A549 (cell line): ENCODE measurements at regions not wholly inside any gene's neighbourhood (a gene's known extent, or its start where the extent isn't known, plus 50 kb on each side); places are given as distances from the start of the nearest gene placed in this dataset.

Experiments
- ATAC-seq, 2 experiments: fragments of 200-7000 bp in 1 of 2; fragments of >200 bp in 1 of 2; cut with Nextera tagmentation in 1 of 2; cut with Tn5 transposase in 1 of 2; 3 replicates each; pipeline versions ENCODE4 v1.8.0 to v1.9.1; 2018 to 2020; ENCODE audit warnings: mild to moderate bottlenecking in 1 of 2, moderate library complexity in 1 of 2
- CTCF ChIA-PET: fragments of 300-600 bp; sonication (Branson Sonifier 250); formaldehyde crosslinking; extraction: SDS; loops from one replicate; lab custom pipeline; 2021; ENCODE audit warnings: antibody characterized with exemption, inconsistent platforms; lab: Yijun Ruan, JAX
- POLR2A ChIA-PET: fragments of 350-600 bp; formaldehyde crosslinking; extraction: SDS; loops from one replicate; lab custom pipeline; 2021; ENCODE audit warnings: antibody characterized with exemption, inconsistent platforms; lab: Yijun Ruan, JAX
- DNase-seq, 2 experiments: peaks; one replicate each; pipeline versions ENCODE4 v3.0.0 to v3.0.0-alpha.2; 2011 to 2016; ENCODE audit warnings: low read depth in 1 of 2, low spot score in 1 of 2
- FAIRE-seq: peaks from 2 replicates; lab custom pipeline; 2011; peaks lifted over from hg19 to GRCh38; lab: Jason Lieb, UNC
- H3K27ac ChIP-seq, 2 experiments: fragments of >200 bp; sonication (Bioruptor Twin); formaldehyde crosslinking; 3 replicates each; pipeline ENCODE4 v1.5.1; 2016 to 2017
- H3K4me1 ChIP-seq: fragments of >200 bp; sonication (Bioruptor Twin); formaldehyde crosslinking; 3 replicates; pipeline ENCODE4 v1.6.1; 2016
- H3K4me2 ChIP-seq: fragments of >200 bp; sonication (Bioruptor Twin); formaldehyde crosslinking; 3 replicates; pipeline ENCODE4 v1.6.1; 2016
- H3K4me3 ChIP-seq: fragments of >200 bp; sonication (Bioruptor Twin); formaldehyde crosslinking; 3 replicates; pipeline ENCODE4 v1.5.1; 2016
- H3K9me3 ChIP-seq: fragments of >200 bp; sonication (Bioruptor Twin); formaldehyde crosslinking; 3 replicates; pipeline ENCODE4 v1.6.1; 2016
- CBX8 ChIP-seq: fragments of 200-600 bp; sonication (generic); IDR thresholded peaks from 2 replicates; pipeline ENCODE4 v1.6.1; 2016
- CEBPB ChIP-seq, 2 experiments: fragments of >200 bp in 1 of 2; sonication (Bioruptor Twin) in 1 of 2; formaldehyde crosslinking in 1 of 2; IDR thresholded peaks; 2 replicates each; pipeline ENCODE4 v1.6.1; 2012 to 2016
- CHD4 ChIP-seq: fragments of 200-600 bp; sonication (generic); IDR thresholded peaks from 2 replicates; pipeline ENCODE4 v1.6.1; 2016; ENCODE audit warnings: antibody characterized with exemption, mild to moderate bottlenecking, borderline replicate concordance
- CTCF ChIP-seq: fragments of >200 bp; sonication (Bioruptor Twin); formaldehyde crosslinking; IDR thresholded peaks from 3 replicates; pipeline ENCODE4 v1.5.1; 2016
- EHMT2 ChIP-seq: fragments of 200-600 bp; sonication (generic); IDR thresholded peaks from 2 replicates; pipeline ENCODE4 v1.6.1; 2016; ENCODE audit warnings: antibody characterized with exemption, low read depth, mild to moderate bottlenecking, moderate library complexity
- ELK1 ChIP-seq: fragments of 150-350 bp; IDR thresholded peaks from 2 replicates; pipeline ENCODE4 v1.6.1; 2014; ENCODE audit warnings: low read depth, mild to moderate bottlenecking, low read length
- ESRRA ChIP-seq: fragments of 150-350 bp; IDR thresholded peaks from 2 replicates; pipeline ENCODE4 v1.6.1; 2014; ENCODE audit warnings: mild to moderate bottlenecking, low read length, borderline replicate concordance
- FOSL2 ChIP-seq, 2 experiments: fragments of 450-650 bp in 1 of 2; fragments of >200 bp in 1 of 2; sonication (Bioruptor Twin) in 1 of 2; formaldehyde crosslinking; IDR thresholded peaks; 2 replicates each; pipeline versions ENCODE4 v1.5.0 to v1.6.1; 2016 to 2020; ENCODE audit warnings: mild to moderate bottlenecking in 1 of 2, moderate library complexity in 1 of 2
- FOXS1 ChIP-seq: fragments of 250-450 bp; sonication (Bioruptor Pico); IDR thresholded peaks from 2 replicates; pipeline ENCODE4 v1.5.0; 2020; ENCODE audit warnings: mild to moderate bottlenecking, moderate library complexity
- HDAC2 ChIP-seq: fragments of 200-600 bp; sonication (generic); IDR thresholded peaks from 2 replicates; pipeline ENCODE4 v1.6.1; 2016
- HEYL ChIP-seq: fragments of 250-450 bp; sonication (Bioruptor Pico); IDR thresholded peaks from 2 replicates; pipeline ENCODE4 v1.8.0; 2021; ENCODE audit warnings: mild to moderate bottlenecking, moderate library complexity
- HOXB5 ChIP-seq: fragments of 250-450 bp; sonication (Bioruptor Pico); IDR thresholded peaks from 2 replicates; pipeline ENCODE4 v1.5.0; 2020; ENCODE audit warnings: mild to moderate bottlenecking, moderate library complexity
- NPAS2 ChIP-seq: fragments of 250-450 bp; sonication (Bioruptor Pico); IDR thresholded peaks from 2 replicates; pipeline ENCODE4 v1.8.0; 2022; ENCODE audit warnings: mild to moderate bottlenecking, moderate library complexity, borderline replicate concordance
- NR3C1 ChIP-seq: fragments of >200 bp; sonication (Bioruptor Twin); formaldehyde crosslinking; IDR thresholded peaks from 3 replicates; pipeline ENCODE4 v1.6.1; 2017
- PBX3 ChIP-seq: IDR thresholded peaks from 2 replicates; pipeline ENCODE4 v1.6.1; 2012
- POLR2A ChIP-seq: IDR thresholded peaks from 2 replicates; pipeline ENCODE4 v1.6.1; 2012; ENCODE audit warnings: mild to moderate bottlenecking, low read length
- RAD21 ChIP-seq, 2 experiments: fragments of >200 bp in 1 of 2; sonication (Bioruptor Twin) in 1 of 2; formaldehyde crosslinking in 1 of 2; IDR thresholded peaks in 1 of 2; conservative IDR thresholded peaks in 1 of 2; 2 replicates in 1 of 2; 3 replicates in 1 of 2; pipeline ENCODE4 v1.6.1; 2012 to 2018; ENCODE audit warnings: inconsistent platforms in 1 of 2
- RARB ChIP-seq: fragments of 250-450 bp; sonication (Bioruptor Pico); IDR thresholded peaks from 2 replicates; pipeline ENCODE4 v1.8.0; 2021; ENCODE audit warnings: mild to moderate bottlenecking, moderate library complexity
- RCOR1 ChIP-seq: fragments of 150-350 bp; IDR thresholded peaks from 2 replicates; pipeline ENCODE4 v1.6.1; 2014; ENCODE audit warnings: antibody characterized with exemption, low read length, low read depth
- TFCP2L1 ChIP-seq: fragments of 250-450 bp; sonication (Bioruptor Pico); IDR thresholded peaks from 2 replicates; pipeline ENCODE4 v1.5.0; 2021; ENCODE audit warnings: mild to moderate bottlenecking
- TP53 ChIP-seq: fragments of 250-450 bp; sonication (Bioruptor Pico); IDR thresholded peaks from 2 replicates; pipeline ENCODE4 v1.5.0; 2021; ENCODE audit warnings: mild to moderate bottlenecking, moderate library complexity
- ZSCAN20 ChIP-seq: fragments of 250-450 bp; sonication (Bioruptor Pico); IDR thresholded peaks from 2 replicates; pipeline ENCODE4 v1.8.0; 2022; ENCODE audit warnings: mild to moderate bottlenecking, moderate library complexity
- WGBS: methylation state at CpG from one replicate; pipeline ENCODE4 v1.1.6; 2017; ENCODE audit errors: missing lambda C conversion rate; 5-methylcytosine and 5-hydroxymethylcytosine counted together
- TF ChIP-seq, protein P1 (sequence below): fragments of 200-600 bp; sonication (generic); IDR thresholded peaks from 2 replicates; pipeline ENCODE4 v1.6.1; 2016; ENCODE audit warnings: antibody characterized with exemption, mild to moderate bottlenecking, moderate library complexity
- TF ChIP-seq, protein P2 (sequence below): IDR thresholded peaks from 2 replicates; pipeline ENCODE4 v1.6.1; 2012
- TF ChIP-seq, protein P3 (sequence below): fragments of >200 bp; sonication (Bioruptor Twin); formaldehyde crosslinking; IDR thresholded peaks from 2 replicates; pipeline ENCODE4 v1.6.1; 2016

DNA sequence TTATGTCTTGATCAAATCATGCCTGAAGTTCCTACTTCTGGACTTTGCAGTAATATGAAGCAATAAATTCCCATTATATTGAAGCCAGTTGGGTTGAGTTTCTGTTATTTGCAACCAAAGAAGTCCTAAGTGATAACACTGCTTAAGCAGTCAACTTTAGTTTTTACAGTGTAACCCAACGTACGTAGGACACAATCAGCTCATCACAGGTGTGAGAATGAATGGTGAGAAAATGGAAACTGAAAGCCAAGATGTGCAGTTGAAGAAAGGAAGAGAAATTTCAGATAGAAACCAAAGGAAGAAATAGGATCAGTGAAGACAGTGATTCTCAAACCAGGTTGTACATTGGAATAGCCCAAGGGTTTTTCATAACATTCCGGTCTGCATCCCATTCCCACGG lies 211.4 kb upstream of the ZFP64 start:
- no peak for TF ChIP-seq RAD21 (conservative IDR thresholded peaks at IDR 0.05 in 1 of 2, IDR thresholded peaks at IDR 0.05 in 1 of 2)
- no peak for TF ChIP-seq FOSL2 (IDR thresholded peaks at IDR 0.05)
- no peak for TF ChIP-seq FOSL2 (CRISPR knock-in tag; IDR thresholded peaks at IDR 0.05)
- TF ChIP-seq CHD4: no peak
- no peak for TF ChIP-seq CTCF
- no peak for TF ChIP-seq ZSCAN20 (CRISPR knock-in tag)
- TF ChIP-seq TP53 (CRISPR knock-in tag): no peak
- TF ChIP-seq HEYL (CRISPR knock-in tag): no peak
- TF ChIP-seq CBX8: no peak
- no peak for TF ChIP-seq ESRRA
- no peak for TF ChIP-seq RARB (CRISPR knock-in tag)
- no peak for TF ChIP-seq NR3C1
- TF ChIP-seq, all 56 proteins: peak for 0
- Histone ChIP-seq H3K4me1 (no peaks in the 10 kb centered on the region), H3K9me3 (no peaks in the 10 kb centered on the region), H3K4me3 (no peak overlapping the region), H3K27ac (no peak overlapping the region), H3K4me2 (no peak overlapping the region)
- POLR2A ChIA-PET: no interaction called here
- FAIRE-seq (no peak), ATAC-seq (no peak), DNase-seq (no peak)
- 53% methylated on average over 4 of the region's 4 CpGs for WGBS
- CTCF ChIA-PET: no interaction called here

DNA sequence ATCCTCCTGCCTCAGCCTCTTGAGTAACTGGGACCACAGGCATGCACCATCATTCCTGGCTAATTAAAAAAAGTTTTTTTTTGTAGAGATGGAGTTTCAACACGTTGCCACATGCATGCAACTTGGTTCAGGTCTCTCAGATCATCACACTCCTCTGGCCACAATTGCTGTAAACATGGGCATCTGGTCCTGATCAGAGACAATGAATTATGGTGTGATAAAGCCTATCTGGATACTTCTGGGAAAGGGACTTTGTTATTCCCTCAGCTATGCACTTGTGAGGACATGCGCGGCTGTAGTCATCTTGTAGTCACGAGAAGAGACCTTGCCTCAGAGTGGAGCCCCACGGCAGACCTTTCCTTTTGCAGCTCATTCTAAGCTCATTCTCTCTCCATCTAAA lies 210.9 kb upstream of the ZFP64 start:
- ChIA-PET CTCF (no interaction called here), POLR2A (no interaction called here)
- no peaks in the 10 kb centered on the region for H3K9me3 ChIP-seq
- H3K4me3 ChIP-seq: no peak overlapping the region
- 34% methylated on average over 5 of the region's 5 CpGs for WGBS
- H3K27ac ChIP-seq: no peak overlapping the region
- no peak for FAIRE-seq
- ATAC-seq: no peak
- H3K4me2 ChIP-seq: no peak overlapping the region
- TF ChIP-seq, protein P1, sequence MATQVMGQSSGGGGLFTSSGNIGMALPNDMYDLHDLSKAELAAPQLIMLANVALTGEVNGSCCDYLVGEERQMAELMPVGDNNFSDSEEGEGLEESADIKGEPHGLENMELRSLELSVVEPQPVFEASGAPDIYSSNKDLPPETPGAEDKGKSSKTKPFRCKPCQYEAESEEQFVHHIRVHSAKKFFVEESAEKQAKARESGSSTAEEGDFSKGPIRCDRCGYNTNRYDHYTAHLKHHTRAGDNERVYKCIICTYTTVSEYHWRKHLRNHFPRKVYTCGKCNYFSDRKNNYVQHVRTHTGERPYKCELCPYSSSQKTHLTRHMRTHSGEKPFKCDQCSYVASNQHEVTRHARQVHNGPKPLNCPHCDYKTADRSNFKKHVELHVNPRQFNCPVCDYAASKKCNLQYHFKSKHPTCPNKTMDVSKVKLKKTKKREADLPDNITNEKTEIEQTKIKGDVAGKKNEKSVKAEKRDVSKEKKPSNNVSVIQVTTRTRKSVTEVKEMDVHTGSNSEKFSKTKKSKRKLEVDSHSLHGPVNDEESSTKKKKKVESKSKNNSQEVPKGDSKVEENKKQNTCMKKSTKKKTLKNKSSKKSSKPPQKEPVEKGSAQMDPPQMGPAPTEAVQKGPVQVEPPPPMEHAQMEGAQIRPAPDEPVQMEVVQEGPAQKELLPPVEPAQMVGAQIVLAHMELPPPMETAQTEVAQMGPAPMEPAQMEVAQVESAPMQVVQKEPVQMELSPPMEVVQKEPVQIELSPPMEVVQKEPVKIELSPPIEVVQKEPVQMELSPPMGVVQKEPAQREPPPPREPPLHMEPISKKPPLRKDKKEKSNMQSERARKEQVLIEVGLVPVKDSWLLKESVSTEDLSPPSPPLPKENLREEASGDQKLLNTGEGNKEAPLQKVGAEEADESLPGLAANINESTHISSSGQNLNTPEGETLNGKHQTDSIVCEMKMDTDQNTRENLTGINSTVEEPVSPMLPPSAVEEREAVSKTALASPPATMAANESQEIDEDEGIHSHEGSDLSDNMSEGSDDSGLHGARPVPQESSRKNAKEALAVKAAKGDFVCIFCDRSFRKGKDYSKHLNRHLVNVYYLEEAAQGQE: no peak
- no peak for TF ChIP-seq NR3C1
- TF ChIP-seq RCOR1: no peak
- TF ChIP-seq ZSCAN20 (CRISPR knock-in tag): no peak
- TF ChIP-seq TFCP2L1 (CRISPR knock-in tag): no peak
- TF ChIP-seq, all 56 proteins: peak for 0
- H3K4me1 ChIP-seq: no peaks in the 10 kb centered on the region
- no peak for DNase-seq

GRCh38 chr20:52401431-52401830 lies 209.9 kb upstream of the ZFP64 start:
- 0% methylated on average over 1 of the region's 1 CpG for WGBS
- FAIRE-seq: no peak
- H3K4me2 ChIP-seq: no peak overlapping the region
- H3K27ac ChIP-seq: no peak overlapping the region
- no peak for TF ChIP-seq FOXS1 (CRISPR knock-in tag)
- TF ChIP-seq EHMT2: no peak
- TF ChIP-seq, protein P2, sequence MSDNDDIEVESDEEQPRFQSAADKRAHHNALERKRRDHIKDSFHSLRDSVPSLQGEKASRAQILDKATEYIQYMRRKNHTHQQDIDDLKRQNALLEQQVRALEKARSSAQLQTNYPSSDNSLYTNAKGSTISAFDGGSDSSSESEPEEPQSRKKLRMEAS: no peak
- no peak for TF ChIP-seq HOXB5
- no peak for TF ChIP-seq ELK1
- no peak for TF ChIP-seq POLR2A
- no peak for TF ChIP-seq CEBPB (IDR thresholded peaks at IDR 0.05)
- TF ChIP-seq HDAC2: no peak
- TF ChIP-seq PBX3: no peak
- TF ChIP-seq NPAS2 (CRISPR knock-in tag): no peak
- TF ChIP-seq, protein P3, sequence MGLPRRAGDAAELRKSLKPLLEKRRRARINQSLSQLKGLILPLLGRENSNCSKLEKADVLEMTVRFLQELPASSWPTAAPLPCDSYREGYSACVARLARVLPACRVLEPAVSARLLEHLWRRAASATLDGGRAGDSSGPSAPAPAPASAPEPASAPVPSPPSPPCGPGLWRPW: no peak
- TF ChIP-seq, all 56 proteins: peak for 0
- no peak overlapping the region for H3K4me3 ChIP-seq
- no peaks in the 10 kb centered on the region for H3K9me3 ChIP-seq
- ChIA-PET CTCF (no interaction called here), POLR2A (no interaction called here)
- no peaks in the 10 kb centered on the region for H3K4me1 ChIP-seq
- ATAC-seq (no peak), DNase-seq (no peak)
